ENCODE measurements at regions not wholly inside any gene's neighbourhood (a gene's known extent, or its start where the extent isn't known, plus 50 kb on each side); places are given as distances from the start of the nearest gene placed in this dataset.

DNA sequence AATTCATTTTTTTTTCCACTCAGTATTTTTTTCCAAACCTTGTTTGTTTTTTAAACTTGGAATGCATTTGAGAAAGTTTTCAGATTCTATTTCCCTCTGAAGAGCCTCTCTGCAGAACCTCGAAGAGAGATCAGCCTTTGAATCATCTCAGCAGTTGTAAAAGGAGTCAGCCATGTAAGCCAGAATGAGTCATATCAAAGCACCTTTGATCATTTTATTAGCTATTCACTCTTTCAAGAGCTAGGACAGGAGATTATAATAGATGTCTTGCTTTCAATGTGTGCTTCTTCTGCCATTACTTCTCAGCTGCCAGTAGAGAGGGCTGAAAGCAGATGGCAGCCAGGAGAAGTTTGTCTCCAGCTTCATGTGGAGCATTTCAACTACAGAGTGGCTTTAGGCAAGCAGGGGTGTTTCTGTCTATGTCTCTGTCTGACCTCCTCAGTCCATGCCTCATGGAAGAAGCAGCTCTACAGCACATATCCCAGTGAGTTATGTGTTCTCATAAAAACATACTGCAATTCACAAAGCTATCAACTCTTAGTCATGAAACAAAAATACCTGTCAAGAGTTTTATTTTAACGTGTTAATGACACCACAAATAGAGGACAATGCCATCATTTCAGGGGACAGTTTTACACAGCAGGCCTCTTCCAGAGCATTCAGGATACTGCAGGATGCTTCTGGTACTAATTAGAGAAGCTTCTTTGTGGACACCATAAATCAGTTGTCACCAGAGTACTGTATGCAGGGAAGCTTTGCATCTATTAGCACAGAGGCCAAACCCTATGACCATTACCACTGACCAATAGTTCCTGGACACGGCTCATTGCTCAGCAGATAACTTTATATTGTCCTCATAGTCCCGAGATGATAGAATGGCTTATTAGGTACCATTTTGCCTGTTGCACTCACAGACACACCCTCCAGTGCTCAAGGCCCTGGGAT is 94.3 kb downstream of the NHLRC3 start:
- CTCF ChIA-PET, result no interaction called here
- Mint-ChIP-seq H3K27me3 (ENCODE audit: insufficient read depth, unreplicated experiment) (peaks cover 6% of the 10 kb centered on the region), H3K27ac (ENCODE audit: unreplicated experiment) (no peak overlapping the region), H3K4me3 (ENCODE audit: unreplicated experiment) (no peak overlapping the region), H3K36me3 (ENCODE audit: insufficient read depth, unreplicated experiment) (no peaks in the 10 kb centered on the region), H3K9me3 (ENCODE audit: unreplicated experiment) (no peaks in the 10 kb centered on the region), H3K4me1 (ENCODE audit: low read depth, unreplicated experiment) (no peaks in the 10 kb centered on the region)
- no peaks in the 10 kb centered on the region for H3K9me3 ChIP-seq
- no peak for DNase-seq
- H3K36me3 ChIP-seq (ENCODE audit: control insufficient read depth, insufficient read depth, low read length), result no peaks in the 10 kb centered on the region
- no peak overlapping the region for H3K4me3 ChIP-seq (ENCODE audit: low read depth, low read length)
- BruUV-seq (replicated peaks), result no TSS peak
- no peaks in the 10 kb centered on the region for H3K4me1 ChIP-seq
- no peaks in the 10 kb centered on the region for H3K27me3 ChIP-seq (replicated peaks; ENCODE audit: control insufficient read depth, insufficient read depth, low read length)
- TF ChIP-seq, protein P1, sequence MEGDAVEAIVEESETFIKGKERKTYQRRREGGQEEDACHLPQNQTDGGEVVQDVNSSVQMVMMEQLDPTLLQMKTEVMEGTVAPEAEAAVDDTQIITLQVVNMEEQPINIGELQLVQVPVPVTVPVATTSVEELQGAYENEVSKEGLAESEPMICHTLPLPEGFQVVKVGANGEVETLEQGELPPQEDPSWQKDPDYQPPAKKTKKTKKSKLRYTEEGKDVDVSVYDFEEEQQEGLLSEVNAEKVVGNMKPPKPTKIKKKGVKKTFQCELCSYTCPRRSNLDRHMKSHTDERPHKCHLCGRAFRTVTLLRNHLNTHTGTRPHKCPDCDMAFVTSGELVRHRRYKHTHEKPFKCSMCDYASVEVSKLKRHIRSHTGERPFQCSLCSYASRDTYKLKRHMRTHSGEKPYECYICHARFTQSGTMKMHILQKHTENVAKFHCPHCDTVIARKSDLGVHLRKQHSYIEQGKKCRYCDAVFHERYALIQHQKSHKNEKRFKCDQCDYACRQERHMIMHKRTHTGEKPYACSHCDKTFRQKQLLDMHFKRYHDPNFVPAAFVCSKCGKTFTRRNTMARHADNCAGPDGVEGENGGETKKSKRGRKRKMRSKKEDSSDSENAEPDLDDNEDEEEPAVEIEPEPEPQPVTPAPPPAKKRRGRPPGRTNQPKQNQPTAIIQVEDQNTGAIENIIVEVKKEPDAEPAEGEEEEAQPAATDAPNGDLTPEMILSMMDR (IDR thresholded peaks at IDR 0.05; ENCODE audit: insufficient read depth in 1 of 2, low read depth in 1 of 2, low read length in 1 of 2, severe bottlenecking in 1 of 2, unreplicated experiment in 1 of 2), result no peak
- intact Hi-C loops (cut with micrococcal nuclease; ENCODE audit: unreplicated experiment), result no loop called here
- POLR2A ChIA-PET, result interaction anchor here (0.6 kb wide), 1 partner anchor 23 kb away, joined by 3 read pairs; no protein-coding TSS in a partner anchor

DNA sequence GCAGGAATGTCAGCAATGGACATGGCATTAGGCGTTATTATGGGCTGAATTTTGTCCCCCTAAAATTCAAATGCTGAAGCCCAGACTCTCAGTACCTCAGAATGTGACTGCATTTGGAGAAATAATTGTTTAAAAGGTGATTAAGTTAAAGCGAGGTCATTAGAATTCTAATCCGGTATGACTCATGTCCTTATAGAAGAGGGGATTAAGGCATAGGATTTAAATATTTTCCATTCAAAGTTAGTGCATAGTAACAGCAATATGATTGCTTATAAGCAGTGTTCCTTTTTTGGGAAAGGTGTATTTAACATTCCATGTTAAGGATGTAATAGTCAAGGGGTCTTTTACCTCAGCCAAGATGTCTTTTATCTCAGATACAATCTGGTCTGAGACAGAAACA is 95.5 kb downstream of the NHLRC3 start:
- intact Hi-C loops (cut with micrococcal nuclease; ENCODE audit: unreplicated experiment), result no loop called here
- Mint-ChIP-seq H3K27ac (ENCODE audit: unreplicated experiment) (no peak overlapping the region), H3K36me3 (ENCODE audit: insufficient read depth, unreplicated experiment) (no peaks in the 10 kb centered on the region), H3K4me1 (ENCODE audit: low read depth, unreplicated experiment) (no peaks in the 10 kb centered on the region), H3K27me3 (ENCODE audit: insufficient read depth, unreplicated experiment) (peaks cover 4% of the 10 kb centered on the region), H3K9me3 (ENCODE audit: unreplicated experiment) (no peaks in the 10 kb centered on the region), H3K4me3 (ENCODE audit: unreplicated experiment) (no peak overlapping the region)
- Histone ChIP-seq H3K36me3 (ENCODE audit: control insufficient read depth, insufficient read depth, low read length) (no peaks in the 10 kb centered on the region), H3K27me3 (replicated peaks; ENCODE audit: control insufficient read depth, insufficient read depth, low read length) (no peaks in the 10 kb centered on the region), H3K9me3 (no peaks in the 10 kb centered on the region), H3K4me3 (ENCODE audit: low read depth, low read length) (no peak overlapping the region), H3K4me1 (no peaks in the 10 kb centered on the region)
- BruUV-seq (replicated peaks), result no TSS peak
- ChIA-PET POLR2A (no interaction called here), CTCF (no interaction called here)
- TF ChIP-seq, protein P1 (IDR thresholded peaks at IDR 0.05; ENCODE audit: insufficient read depth in 1 of 2, low read depth in 1 of 2, low read length in 1 of 2, severe bottlenecking in 1 of 2, unreplicated experiment in 1 of 2), result no peak
- no peak for DNase-seq

DNA sequence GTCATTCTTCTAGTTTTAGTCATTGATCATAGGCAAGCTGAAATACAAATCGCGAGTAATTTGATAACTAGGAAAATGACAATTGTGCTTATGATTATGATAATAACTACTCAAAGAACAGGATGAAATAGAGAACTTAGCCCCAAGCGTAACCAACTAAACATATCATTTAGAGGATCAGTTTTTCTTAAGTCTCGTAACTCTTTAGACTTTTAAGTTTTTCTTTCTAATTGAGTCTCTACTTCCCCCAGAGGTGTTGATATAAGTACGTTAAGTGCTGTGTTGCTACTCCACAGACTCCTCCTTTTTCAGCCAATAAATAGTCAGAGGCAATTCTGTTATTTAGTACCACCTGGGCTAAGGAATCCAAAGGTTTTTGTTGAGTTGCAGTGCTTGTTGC is 96.3 kb downstream of the NHLRC3 start:
- Mint-ChIP-seq H3K4me3 (ENCODE audit: unreplicated experiment) (no peak overlapping the region), H3K27me3 (ENCODE audit: insufficient read depth, unreplicated experiment) (peaks cover 4% of the 10 kb centered on the region), H3K27ac (ENCODE audit: unreplicated experiment) (no peak overlapping the region), H3K9me3 (ENCODE audit: unreplicated experiment) (no peaks in the 10 kb centered on the region), H3K36me3 (ENCODE audit: insufficient read depth, unreplicated experiment) (no peaks in the 10 kb centered on the region), H3K4me1 (ENCODE audit: low read depth, unreplicated experiment) (no peaks in the 10 kb centered on the region)
- no peaks in the 10 kb centered on the region for H3K27me3 ChIP-seq (replicated peaks; ENCODE audit: control insufficient read depth, insufficient read depth, low read length)
- no TSS peak for BruUV-seq (replicated peaks)
- H3K4me3 ChIP-seq (ENCODE audit: low read depth, low read length), result no peak overlapping the region
- H3K9me3 ChIP-seq, result no peaks in the 10 kb centered on the region
- CTCF ChIA-PET, result no interaction called here
- no peaks in the 10 kb centered on the region for H3K36me3 ChIP-seq (ENCODE audit: control insufficient read depth, insufficient read depth, low read length)
- POLR2A ChIA-PET, result no interaction called here
- TF ChIP-seq, protein P1 (IDR thresholded peaks at IDR 0.05; ENCODE audit: insufficient read depth in 1 of 2, low read depth in 1 of 2, low read length in 1 of 2, severe bottlenecking in 1 of 2, unreplicated experiment in 1 of 2), result no peak
- intact Hi-C loops (cut with micrococcal nuclease; ENCODE audit: unreplicated experiment), result no loop called here
- DNase-seq, result no peak
- H3K4me1 ChIP-seq, result no peaks in the 10 kb centered on the region

All from Caco-2 (cell line).